ENCODE measurements at regions not wholly inside any gene's neighbourhood (a gene's known extent, or its start where the extent isn't known, plus 50 kb on each side); places are given as distances from the start of the nearest gene placed in this dataset.

DNA sequence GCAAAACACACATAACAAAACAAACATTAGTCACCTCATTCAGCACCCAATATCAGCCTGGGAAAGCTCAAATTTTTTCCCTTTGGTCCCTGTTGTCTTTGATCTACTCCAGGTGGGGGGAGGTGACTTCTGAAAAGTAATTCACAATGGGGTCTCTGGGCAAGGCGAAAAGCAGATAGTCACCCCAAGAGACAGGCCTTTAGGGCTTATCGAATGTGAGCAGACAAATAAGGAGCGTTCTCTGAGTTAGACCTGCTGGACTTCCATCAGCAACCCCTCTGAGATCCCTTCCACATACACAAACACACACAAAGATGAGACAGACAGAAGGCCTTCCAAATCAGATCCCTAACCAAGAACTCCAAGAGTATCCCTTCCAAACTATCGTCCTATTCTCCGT, 171.0 kb upstream of the SMAD3 start:
- H3K4me3 ChIP-seq = no peak overlapping the region
- TF ChIP-seq, protein P1, sequence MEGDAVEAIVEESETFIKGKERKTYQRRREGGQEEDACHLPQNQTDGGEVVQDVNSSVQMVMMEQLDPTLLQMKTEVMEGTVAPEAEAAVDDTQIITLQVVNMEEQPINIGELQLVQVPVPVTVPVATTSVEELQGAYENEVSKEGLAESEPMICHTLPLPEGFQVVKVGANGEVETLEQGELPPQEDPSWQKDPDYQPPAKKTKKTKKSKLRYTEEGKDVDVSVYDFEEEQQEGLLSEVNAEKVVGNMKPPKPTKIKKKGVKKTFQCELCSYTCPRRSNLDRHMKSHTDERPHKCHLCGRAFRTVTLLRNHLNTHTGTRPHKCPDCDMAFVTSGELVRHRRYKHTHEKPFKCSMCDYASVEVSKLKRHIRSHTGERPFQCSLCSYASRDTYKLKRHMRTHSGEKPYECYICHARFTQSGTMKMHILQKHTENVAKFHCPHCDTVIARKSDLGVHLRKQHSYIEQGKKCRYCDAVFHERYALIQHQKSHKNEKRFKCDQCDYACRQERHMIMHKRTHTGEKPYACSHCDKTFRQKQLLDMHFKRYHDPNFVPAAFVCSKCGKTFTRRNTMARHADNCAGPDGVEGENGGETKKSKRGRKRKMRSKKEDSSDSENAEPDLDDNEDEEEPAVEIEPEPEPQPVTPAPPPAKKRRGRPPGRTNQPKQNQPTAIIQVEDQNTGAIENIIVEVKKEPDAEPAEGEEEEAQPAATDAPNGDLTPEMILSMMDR (IDR thresholded peaks at IDR 0.05) = no peak
- H3K9me3 ChIP-seq = no peaks in the 10 kb centered on the region
- no peaks in the 10 kb centered on the region for H3K4me1 ChIP-seq
- H3K27ac ChIP-seq = no peak overlapping the region
- DNase-seq = peak; percentile 3
- H3K9ac ChIP-seq (ENCODE audit: low read depth in 2 of 2, low read length in 2 of 2) = no peak overlapping the region
- intact Hi-C loops (cut with DNase I) = no loop called here
- no peaks in the 10 kb centered on the region for H3K36me3 ChIP-seq
- H3K27me3 ChIP-seq = no peaks in the 10 kb centered on the region

DNA sequence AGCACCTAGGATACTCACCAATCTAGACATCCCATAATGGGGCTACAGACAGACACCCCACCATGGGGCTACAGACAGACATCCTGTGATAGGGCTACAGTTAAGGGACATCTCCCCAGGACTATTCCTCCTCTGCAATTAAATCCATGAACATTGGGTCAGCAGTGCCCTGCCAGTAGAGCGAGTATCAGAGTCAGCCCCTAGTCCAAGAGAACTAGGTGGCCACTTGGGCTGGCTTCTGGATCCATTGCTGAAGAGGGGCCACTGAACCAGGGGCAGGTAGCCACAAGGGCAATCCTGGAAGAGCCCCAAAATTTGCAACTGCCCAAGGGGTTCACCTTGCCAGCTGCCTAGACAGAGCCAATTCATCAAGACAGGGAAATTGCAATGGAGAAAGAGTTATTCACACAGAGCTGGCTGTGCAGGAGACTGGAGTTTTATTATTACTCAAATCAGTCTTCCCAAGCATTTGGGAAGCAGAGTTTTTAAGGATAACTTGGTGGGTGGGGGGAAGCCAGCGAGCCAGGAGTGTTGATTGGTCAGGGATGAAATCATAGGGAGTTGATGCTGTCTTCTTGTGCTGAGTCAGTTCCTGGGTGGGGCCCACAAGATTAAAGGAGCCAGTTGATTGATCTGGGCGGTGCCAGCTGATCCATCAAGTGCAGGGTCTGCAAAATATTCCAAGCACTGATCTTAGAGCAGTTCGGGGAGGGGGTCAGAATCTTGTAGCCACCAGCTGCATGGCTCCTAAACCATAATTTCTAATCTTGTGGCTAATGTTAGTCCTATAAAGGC, 170.2 kb upstream of the SMAD3 start:
- intact Hi-C loops (cut with DNase I) = no loop called here

DNA sequence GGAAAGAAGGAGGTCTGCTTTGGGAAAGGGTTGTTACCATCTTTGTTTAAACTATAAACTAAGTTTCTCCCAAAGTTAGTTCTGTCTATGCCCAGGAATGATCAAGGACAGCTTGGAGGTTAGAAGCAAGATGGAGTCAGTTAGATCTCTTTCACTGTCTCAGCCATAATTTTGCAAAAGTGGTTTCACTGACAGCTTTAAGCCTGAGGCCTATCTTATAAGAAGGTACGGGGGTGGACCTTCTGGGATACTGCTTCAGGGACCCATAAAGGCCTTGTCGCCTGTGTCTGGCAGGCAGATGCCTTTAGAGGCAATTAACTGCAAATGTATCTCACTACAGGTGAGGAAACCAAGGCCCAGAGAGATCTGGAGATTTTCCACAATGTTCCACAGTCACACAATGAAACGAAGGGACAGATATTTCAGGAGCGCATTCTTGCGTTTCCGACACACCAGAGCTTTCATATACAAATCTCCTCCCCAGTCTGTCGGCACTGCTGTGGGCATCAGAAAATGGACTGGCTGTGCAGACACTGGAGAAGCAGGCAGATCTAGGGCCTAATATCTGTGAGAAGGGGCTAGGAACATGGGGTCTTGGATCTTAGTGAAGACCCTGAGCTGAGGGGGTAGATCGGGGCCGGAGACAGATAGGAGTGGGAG, 169.5 kb upstream of the SMAD3 start:
- no peak for DNase-seq
- Histone ChIP-seq H3K4me3 (no peak overlapping the region), H3K9me3 (no peaks in the 10 kb centered on the region), H3K9ac (ENCODE audit: low read depth in 2 of 2, low read length in 2 of 2) (no peak overlapping the region), H3K27ac (no peak overlapping the region), H3K27me3 (no peaks in the 10 kb centered on the region), H3K36me3 (no peaks in the 10 kb centered on the region), H3K4me1 (no peaks in the 10 kb centered on the region)
- intact Hi-C loops (cut with DNase I) = no loop called here
- TF ChIP-seq, protein P1 (IDR thresholded peaks at IDR 0.05) = no peak

More for the DNA sequence above, 170.2 kb upstream of the SMAD3 start:
- H3K4me1 ChIP-seq = no peaks in the 10 kb centered on the region
- no peak overlapping the region for H3K4me3 ChIP-seq
- TF ChIP-seq, protein P1 (IDR thresholded peaks at IDR 0.05) = no peak
- H3K9ac ChIP-seq (ENCODE audit: low read depth in 2 of 2, low read length in 2 of 2) = no peak overlapping the region
- DNase-seq = peak; percentile 12
- H3K27ac ChIP-seq = no peak overlapping the region
- no peaks in the 10 kb centered on the region for H3K27me3 ChIP-seq
- H3K36me3 ChIP-seq = no peaks in the 10 kb centered on the region
- H3K9me3 ChIP-seq = no peaks in the 10 kb centered on the region

DNA sequence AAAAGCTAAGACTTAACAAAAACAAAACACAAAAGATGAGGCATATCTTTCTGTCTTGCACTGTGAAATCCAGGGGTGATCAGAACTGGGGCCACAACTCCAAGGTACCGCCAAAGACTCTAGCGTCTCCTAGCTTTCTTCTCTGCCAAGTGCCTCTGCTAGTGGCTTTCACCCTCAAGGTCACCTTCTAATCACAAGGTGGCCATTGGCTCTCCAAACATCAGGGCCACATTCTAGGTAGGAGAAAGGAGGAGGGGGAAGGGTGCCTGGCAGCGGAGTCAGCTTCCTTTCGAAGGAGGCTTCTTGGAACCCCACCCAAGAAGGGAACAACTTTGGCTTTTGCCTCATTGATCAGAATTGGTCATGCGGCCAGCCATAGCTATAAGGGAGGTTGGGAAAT, 168.8 kb upstream of the SMAD3 start:
- intact Hi-C loops (cut with DNase I) = no loop called here
- Histone ChIP-seq H3K27ac (no peak overlapping the region), H3K36me3 (no peaks in the 10 kb centered on the region), H3K9ac (ENCODE audit: low read depth in 2 of 2, low read length in 2 of 2) (no peak overlapping the region), H3K4me3 (no peak overlapping the region), H3K27me3 (no peaks in the 10 kb centered on the region), H3K9me3 (no peaks in the 10 kb centered on the region), H3K4me1 (no peaks in the 10 kb centered on the region)
- DNase-seq = no peak
- TF ChIP-seq, protein P1 (IDR thresholded peaks at IDR 0.05) = no peak

DNA sequence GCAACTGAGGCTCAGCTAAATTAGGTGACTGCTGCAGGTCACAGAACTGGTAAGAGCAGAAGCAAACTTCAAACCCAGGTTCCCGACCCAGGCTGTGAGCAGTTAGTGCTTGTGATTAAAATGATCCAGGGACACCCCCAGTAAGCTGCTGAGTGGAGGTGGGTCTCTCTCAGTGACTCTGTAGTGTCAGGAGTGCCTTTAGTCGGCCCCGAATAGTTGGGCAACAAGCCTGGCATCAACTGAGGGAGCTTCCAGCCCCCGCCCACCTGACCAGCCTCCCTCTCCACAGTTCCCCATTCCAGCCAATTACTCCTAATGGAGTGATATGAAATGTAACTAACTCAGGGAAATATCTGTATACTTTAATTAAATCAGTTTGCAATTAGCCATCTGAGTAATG, 168.0 kb upstream of the SMAD3 start:
- TF ChIP-seq, protein P1 (IDR thresholded peaks at IDR 0.05) = no peak
- Histone ChIP-seq H3K9ac (ENCODE audit: low read depth in 2 of 2, low read length in 2 of 2) (no peak overlapping the region), H3K36me3 (no peaks in the 10 kb centered on the region), H3K9me3 (no peaks in the 10 kb centered on the region), H3K27me3 (no peaks in the 10 kb centered on the region), H3K4me1 (no peaks in the 10 kb centered on the region), H3K4me3 (no peak overlapping the region), H3K27ac (no peak overlapping the region)
- DNase-seq = no peak
- intact Hi-C loops (cut with DNase I) = no loop called here
